OCI-LY7 (cell line): ENCODE measurements at regions not wholly inside any gene's neighbourhood (a gene's known extent, or its start where the extent isn't known, plus 50 kb on each side); places are given as distances from the start of the nearest gene placed in this dataset.

Experiments
- BruUV-seq: library from RNA; stranded (reverse); fragments of 400-500 nt; replicated peaks from 2 replicates; lab custom pipeline; 2021; lab: Mats Ljungman, UMichigan
- CTCF ChIA-PET: fragments of 300-600 bp; sonication (Branson Sonifier 250); formaldehyde crosslinking; loops from one replicate; lab custom pipeline; 2022; ENCODE audit warnings: antibody characterized with exemption; ENCODE audit not compliant: unreplicated experiment; lab: Charles Lee
- POLR2A ChIA-PET: fragments of 300-600 bp; sonication (Branson Sonifier 250); formaldehyde crosslinking; loops from one replicate; lab custom pipeline; 2022; ENCODE audit warnings: antibody characterized with exemption; lab: Charles Lee
- DNase-seq: peaks from one replicate; pipeline ENCODE4 v3.0.0-alpha.2; 2015; ENCODE audit warnings: low spot score
- H2AFZ ChIP-seq: fragments of 200-600 bp; sonication (generic), shearing (Covaris generic); 2 replicates; pipeline ENCODE4 v1.6.1; 2014; ENCODE audit warnings: mild to moderate bottlenecking, antibody characterized with exemption, low read length, moderate library complexity
- H3K27ac ChIP-seq: fragments of 200-600 bp; sonication (generic); 2 replicates; pipeline ENCODE4 v1.5.1; 2014; ENCODE audit warnings: mixed run types, low read depth, mild to moderate bottlenecking, moderate library complexity, low read length, inconsistent platforms; ENCODE audit not compliant: poor library complexity, severe bottlenecking
- H3K36me3 ChIP-seq: fragments of 200-600 bp; sonication (generic); 2 replicates; pipeline ENCODE4 v1.6.1; 2014; ENCODE audit warnings: mild to moderate bottlenecking, antibody characterized with exemption, low read length, moderate library complexity, mixed read lengths; ENCODE audit not compliant: insufficient read depth
- H3K4me1 ChIP-seq: fragments of 200-600 bp; sonication (generic); 2 replicates; pipeline ENCODE4 v1.5.1; 2014; ENCODE audit warnings: mild to moderate bottlenecking, low read length; ENCODE audit not compliant: insufficient read depth, poor library complexity, severe bottlenecking
- H3K4me2 ChIP-seq: fragments of 200-600 bp; sonication (generic); 2 replicates; pipeline ENCODE4 v1.6.1; 2014; ENCODE audit warnings: mild to moderate bottlenecking, low read length
- H3K4me3 ChIP-seq: fragments of 200-600 bp; sonication (generic); 2 replicates; pipeline ENCODE4 v1.5.1; 2014; ENCODE audit warnings: mild to moderate bottlenecking, low read depth, low read length; ENCODE audit not compliant: poor library complexity, severe bottlenecking
- H3K79me2 ChIP-seq: fragments of 200-600 bp; sonication (generic); 2 replicates; pipeline ENCODE4 v1.6.1; 2016; ENCODE audit warnings: low read depth, mild to moderate bottlenecking, low read length, moderate library complexity, mixed read lengths; ENCODE audit not compliant: insufficient read depth
- H3K9me2 ChIP-seq: fragments of 200-600 bp; sonication (generic); 2 replicates; pipeline ENCODE4 v1.6.1; 2016; ENCODE audit warnings: mild to moderate bottlenecking, low read length, mixed read lengths; ENCODE audit not compliant: insufficient read depth
- H3K9me3 ChIP-seq: fragments of 200-600 bp; sonication (generic); 2 replicates; pipeline ENCODE4 v1.6.1; 2014; ENCODE audit warnings: mild to moderate bottlenecking, mixed run types, low read length, mixed read lengths
- H4K20me1 ChIP-seq: fragments of 200-600 bp; sonication (generic); 2 replicates; pipeline ENCODE4 v1.6.1; 2014; ENCODE audit warnings: mild to moderate bottlenecking, antibody characterized with exemption, low read length, moderate library complexity, mixed read lengths; ENCODE audit not compliant: insufficient read depth
- EZH2phosphoT487 ChIP-seq: fragments of 200-600 bp; sonication (generic); IDR thresholded peaks from 2 replicates; pipeline ENCODE4 v1.6.1; 2018; ENCODE audit warnings: low read depth, borderline replicate concordance, mild to moderate bottlenecking, mixed run types, antibody characterized with exemption, low read length, moderate library complexity, mixed read lengths
- intact Hi-C: fragments of 100-400 bp; cut with micrococcal nuclease; formaldehyde crosslinking; loops from one replicate; pipeline ENCODE4 v1.10.0; 2022; ENCODE audit not compliant: unreplicated experiment
- TF ChIP-seq, protein P1 (sequence below): fragments of 200-600 bp; sonication (generic); conservative IDR thresholded peaks from 2 replicates; pipeline ENCODE4 v1.5.1; 2014; ENCODE audit warnings: mild to moderate bottlenecking, antibody characterized with exemption, low read length, moderate library complexity, mixed read lengths

GRCh38 chr2:239590995-239591915, 190.4 kb upstream of the HDAC4 start:
- Histone ChIP-seq H3K9me2 (no peaks in the 10 kb centered on the region), H3K4me3 (no peak overlapping the region), H3K36me3 (no peaks in the 10 kb centered on the region), H3K4me1 (no peaks in the 10 kb centered on the region), H3K79me2 (no peaks in the 10 kb centered on the region), H3K27ac (no peak overlapping the region), H3K4me2 (no peak overlapping the region), H4K20me1 (no peaks in the 10 kb centered on the region), H3K9me3 (no peaks in the 10 kb centered on the region), H2AFZ (no peak overlapping the region)
- no peak for DNase-seq
- intact Hi-C loops: no loop called here
- no TSS peak for BruUV-seq
- CTCF ChIA-PET: no interaction called here
- POLR2A ChIA-PET: no interaction called here
- TF ChIP-seq, protein P1, sequence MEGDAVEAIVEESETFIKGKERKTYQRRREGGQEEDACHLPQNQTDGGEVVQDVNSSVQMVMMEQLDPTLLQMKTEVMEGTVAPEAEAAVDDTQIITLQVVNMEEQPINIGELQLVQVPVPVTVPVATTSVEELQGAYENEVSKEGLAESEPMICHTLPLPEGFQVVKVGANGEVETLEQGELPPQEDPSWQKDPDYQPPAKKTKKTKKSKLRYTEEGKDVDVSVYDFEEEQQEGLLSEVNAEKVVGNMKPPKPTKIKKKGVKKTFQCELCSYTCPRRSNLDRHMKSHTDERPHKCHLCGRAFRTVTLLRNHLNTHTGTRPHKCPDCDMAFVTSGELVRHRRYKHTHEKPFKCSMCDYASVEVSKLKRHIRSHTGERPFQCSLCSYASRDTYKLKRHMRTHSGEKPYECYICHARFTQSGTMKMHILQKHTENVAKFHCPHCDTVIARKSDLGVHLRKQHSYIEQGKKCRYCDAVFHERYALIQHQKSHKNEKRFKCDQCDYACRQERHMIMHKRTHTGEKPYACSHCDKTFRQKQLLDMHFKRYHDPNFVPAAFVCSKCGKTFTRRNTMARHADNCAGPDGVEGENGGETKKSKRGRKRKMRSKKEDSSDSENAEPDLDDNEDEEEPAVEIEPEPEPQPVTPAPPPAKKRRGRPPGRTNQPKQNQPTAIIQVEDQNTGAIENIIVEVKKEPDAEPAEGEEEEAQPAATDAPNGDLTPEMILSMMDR: no peak
- no peak for TF ChIP-seq EZH2phosphoT487

- Histone ChIP-seq H3K9me3 (no peaks in the 10 kb centered on the region), H4K20me1 (no peaks in the 10 kb centered on the region), H3K4me2 (no peak overlapping the region), H3K9me2 (no peaks in the 10 kb centered on the region), H3K27ac (no peak overlapping the region), H3K36me3 (no peaks in the 10 kb centered on the region), H3K4me3 (no peak overlapping the region), H3K4me1 (no peaks in the 10 kb centered on the region), H2AFZ (no peak overlapping the region), H3K79me2 (no peaks in the 10 kb centered on the region)
- CTCF ChIA-PET: no interaction called here
- no peak for TF ChIP-seq EZH2phosphoT487
- TF ChIP-seq, protein P1: no peak
- BruUV-seq: no TSS peak
- POLR2A ChIA-PET: no interaction called here
- intact Hi-C loops: no loop called here
- DNase-seq: no peak
Measured at GRCh38 chr2:239590276-239590675, 189.5 kb upstream of the HDAC4 start.

GRCh38 chr2:239589833-239590232, 189.0 kb upstream of the HDAC4 start:
- no peaks in the 10 kb centered on the region for H3K4me1 ChIP-seq
- no peaks in the 10 kb centered on the region for H3K36me3 ChIP-seq
- H3K9me2 ChIP-seq: no peaks in the 10 kb centered on the region
- H3K4me2 ChIP-seq: no peak overlapping the region
- no peaks in the 10 kb centered on the region for H4K20me1 ChIP-seq
- H3K4me3 ChIP-seq: no peak overlapping the region
- no peaks in the 10 kb centered on the region for H3K79me2 ChIP-seq
- CTCF ChIA-PET: no interaction called here
- no TSS peak for BruUV-seq
- no peak overlapping the region for H3K27ac ChIP-seq
- no peak overlapping the region for H2AFZ ChIP-seq
- no peaks in the 10 kb centered on the region for H3K9me3 ChIP-seq
- DNase-seq: no peak
- POLR2A ChIA-PET: no interaction called here
- TF ChIP-seq, protein P1: no peak
- TF ChIP-seq EZH2phosphoT487: no peak
- intact Hi-C loops: no loop called here
